Glutamatergic neuron (in vitro differentiated cells): ENCODE measurements at regions not wholly inside any gene's neighbourhood (a gene's known extent, or its start where the extent isn't known, plus 50 kb on each side); places are given as distances from the start of the nearest gene placed in this dataset.

Experiments
- DNase-seq: peaks from one replicate; pipeline ENCODE4 v3.0.0; 2022
- H3K27ac Mint-ChIP-seq: one replicate; pipeline ENCODE4 v1.8.0; 2020; ENCODE audit warnings: mild to moderate bottlenecking, mixed read lengths, inconsistent platforms; ENCODE audit not compliant: unreplicated experiment
- H3K27me3 Mint-ChIP-seq: one replicate; pipeline ENCODE4 v1.8.0; 2020; ENCODE audit warnings: mild to moderate bottlenecking, moderate library complexity, mixed read lengths, inconsistent platforms; ENCODE audit not compliant: unreplicated experiment
- H3K36me3 Mint-ChIP-seq: one replicate; pipeline ENCODE4 v1.8.0; 2020; ENCODE audit warnings: mild to moderate bottlenecking, mixed read lengths, inconsistent platforms; ENCODE audit not compliant: unreplicated experiment
- H3K4me1 Mint-ChIP-seq: one replicate; pipeline ENCODE4 v1.8.0; 2020; ENCODE audit warnings: mild to moderate bottlenecking, low read depth, mixed read lengths, inconsistent platforms; ENCODE audit not compliant: unreplicated experiment
- H3K4me3 Mint-ChIP-seq: one replicate; pipeline ENCODE4 v1.8.0; 2020; ENCODE audit warnings: mild to moderate bottlenecking, mixed read lengths, inconsistent platforms; ENCODE audit not compliant: unreplicated experiment
- H3K9me3 Mint-ChIP-seq: one replicate; pipeline ENCODE4 v1.8.0; 2020; ENCODE audit warnings: mild to moderate bottlenecking, moderate library complexity, mixed read lengths, inconsistent platforms; ENCODE audit not compliant: unreplicated experiment
- TF ChIP-seq, protein P1 (sequence below): fragments of 200-600 bp; sonication (generic); IDR thresholded peaks from one replicate; pipeline ENCODE4 v1.5.0; 2021; ENCODE audit not compliant: partially characterized antibody, unreplicated experiment

DNA sequence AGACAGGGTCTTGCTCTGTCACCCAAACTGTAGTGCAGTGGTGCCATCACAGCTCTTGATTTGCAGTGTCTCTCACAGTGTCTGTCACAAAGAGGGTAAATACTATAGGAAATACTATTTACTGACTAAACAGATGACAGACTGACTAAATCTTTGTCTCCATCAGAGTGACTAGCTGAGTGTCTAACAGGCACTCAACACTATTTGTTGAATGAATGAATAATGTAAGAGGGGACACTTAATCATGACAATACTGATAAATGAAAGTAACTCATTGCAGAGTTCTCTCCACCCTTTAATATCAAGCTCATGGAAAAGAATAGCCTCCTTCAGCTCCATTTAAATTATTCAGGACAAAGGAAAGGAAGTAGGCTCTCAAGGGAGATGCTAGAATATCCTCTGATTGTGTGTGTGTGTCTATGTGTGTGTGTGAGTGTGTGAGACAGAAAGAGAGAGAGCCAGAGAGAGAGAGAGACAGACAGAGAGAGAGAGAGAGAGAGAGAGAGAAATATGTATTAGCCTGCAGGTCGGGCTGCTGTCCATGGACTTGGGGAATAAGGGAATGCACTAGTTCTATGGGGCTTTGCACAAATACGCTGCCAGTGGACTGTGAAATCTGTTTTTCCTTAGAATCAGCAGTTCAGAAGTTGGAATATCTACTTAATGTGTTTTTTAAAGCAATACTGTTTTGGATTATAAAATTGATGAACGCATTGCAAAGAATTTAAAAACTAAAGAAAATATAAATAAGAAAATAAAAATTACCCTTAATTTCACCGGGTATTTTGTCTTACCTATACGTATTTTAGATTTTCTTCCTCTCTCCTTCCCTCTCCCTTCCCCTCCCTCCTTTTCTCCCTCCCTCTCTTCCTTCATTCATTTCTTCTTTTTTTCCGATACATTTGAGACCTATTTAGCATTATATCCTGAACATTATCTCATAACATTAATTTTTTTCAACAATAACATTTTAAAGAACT is 132.9 kb upstream of the LRIG1 start:
- TF ChIP-seq, protein P1, sequence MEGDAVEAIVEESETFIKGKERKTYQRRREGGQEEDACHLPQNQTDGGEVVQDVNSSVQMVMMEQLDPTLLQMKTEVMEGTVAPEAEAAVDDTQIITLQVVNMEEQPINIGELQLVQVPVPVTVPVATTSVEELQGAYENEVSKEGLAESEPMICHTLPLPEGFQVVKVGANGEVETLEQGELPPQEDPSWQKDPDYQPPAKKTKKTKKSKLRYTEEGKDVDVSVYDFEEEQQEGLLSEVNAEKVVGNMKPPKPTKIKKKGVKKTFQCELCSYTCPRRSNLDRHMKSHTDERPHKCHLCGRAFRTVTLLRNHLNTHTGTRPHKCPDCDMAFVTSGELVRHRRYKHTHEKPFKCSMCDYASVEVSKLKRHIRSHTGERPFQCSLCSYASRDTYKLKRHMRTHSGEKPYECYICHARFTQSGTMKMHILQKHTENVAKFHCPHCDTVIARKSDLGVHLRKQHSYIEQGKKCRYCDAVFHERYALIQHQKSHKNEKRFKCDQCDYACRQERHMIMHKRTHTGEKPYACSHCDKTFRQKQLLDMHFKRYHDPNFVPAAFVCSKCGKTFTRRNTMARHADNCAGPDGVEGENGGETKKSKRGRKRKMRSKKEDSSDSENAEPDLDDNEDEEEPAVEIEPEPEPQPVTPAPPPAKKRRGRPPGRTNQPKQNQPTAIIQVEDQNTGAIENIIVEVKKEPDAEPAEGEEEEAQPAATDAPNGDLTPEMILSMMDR, result no peak
- H3K36me3 Mint-ChIP-seq, result no peaks in the 10 kb centered on the region
- no peak overlapping the region for H3K4me3 Mint-ChIP-seq
- peaks cover 2% of the 10 kb centered on the region for H3K27me3 Mint-ChIP-seq
- no peak for DNase-seq
- H3K4me1 Mint-ChIP-seq, result peaks cover 8% of the 10 kb centered on the region
- peaks cover 2% of the 10 kb centered on the region for H3K9me3 Mint-ChIP-seq
- peak overlapping the region; percentile 54 for H3K27ac Mint-ChIP-seq

DNA sequence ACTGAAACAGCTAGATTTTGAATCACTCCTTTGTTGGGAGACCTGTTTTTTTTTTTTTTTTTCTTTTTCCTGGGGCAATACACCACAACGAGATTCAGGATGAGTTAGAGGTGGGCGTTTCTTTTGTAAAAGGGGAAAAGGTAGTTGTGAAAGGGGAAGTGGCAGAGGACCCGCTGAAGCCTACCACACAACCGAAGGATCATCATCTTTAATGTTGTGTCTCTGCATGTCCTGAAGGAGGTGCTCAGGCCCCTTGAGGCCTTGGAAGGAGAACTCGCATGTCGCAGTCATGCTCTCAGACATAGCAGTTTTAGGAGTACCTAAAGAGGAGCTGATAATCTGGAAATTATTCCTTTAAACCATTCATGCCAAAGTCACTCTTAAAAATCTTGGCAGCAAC is 137.9 kb upstream of the LRIG1 start:
- no peak overlapping the region for H3K27ac Mint-ChIP-seq
- TF ChIP-seq, protein P1, result no peak
- H3K36me3 Mint-ChIP-seq, result no peaks in the 10 kb centered on the region
- H3K4me3 Mint-ChIP-seq, result no peak overlapping the region
- peaks cover 2% of the 10 kb centered on the region for H3K4me1 Mint-ChIP-seq
- no peak for DNase-seq
- peaks cover 2% of the 10 kb centered on the region for H3K27me3 Mint-ChIP-seq
- peaks cover under 1% of the 10 kb centered on the region for H3K9me3 Mint-ChIP-seq

DNA sequence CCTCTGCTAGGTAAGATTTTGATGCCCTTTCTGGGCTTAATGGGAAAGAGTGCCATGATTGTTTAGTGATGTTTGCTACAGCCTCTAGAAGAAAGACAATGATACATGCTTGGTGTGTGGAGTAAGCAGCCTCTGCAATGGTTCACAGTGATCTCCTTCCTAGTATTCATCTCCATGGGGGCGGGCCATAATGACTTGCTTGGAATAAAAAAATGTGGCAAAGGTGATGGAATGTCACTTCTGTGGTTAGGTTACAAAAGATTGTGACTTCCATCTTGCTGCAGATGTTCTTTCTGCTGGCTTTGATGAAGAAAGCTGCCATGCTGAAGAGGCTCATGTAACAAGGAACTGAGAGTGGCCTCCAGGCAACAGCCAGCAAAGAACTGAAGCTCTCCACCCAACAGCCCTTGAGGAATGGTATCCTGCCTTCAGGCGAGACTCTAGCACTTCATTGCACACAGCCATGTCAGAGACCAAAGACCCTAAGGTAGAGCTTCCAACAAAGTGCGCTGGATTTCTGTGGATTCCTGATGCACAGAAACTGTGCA is 139.1 kb upstream of the LRIG1 start:
- H3K27ac Mint-ChIP-seq, result no peak overlapping the region
- TF ChIP-seq, protein P1, result no peak
- H3K9me3 Mint-ChIP-seq, result no peaks in the 10 kb centered on the region
- DNase-seq, result no peak
- H3K27me3 Mint-ChIP-seq, result peaks cover 2% of the 10 kb centered on the region
- no peaks in the 10 kb centered on the region for H3K4me1 Mint-ChIP-seq
- no peaks in the 10 kb centered on the region for H3K36me3 Mint-ChIP-seq
- no peak overlapping the region for H3K4me3 Mint-ChIP-seq

DNA sequence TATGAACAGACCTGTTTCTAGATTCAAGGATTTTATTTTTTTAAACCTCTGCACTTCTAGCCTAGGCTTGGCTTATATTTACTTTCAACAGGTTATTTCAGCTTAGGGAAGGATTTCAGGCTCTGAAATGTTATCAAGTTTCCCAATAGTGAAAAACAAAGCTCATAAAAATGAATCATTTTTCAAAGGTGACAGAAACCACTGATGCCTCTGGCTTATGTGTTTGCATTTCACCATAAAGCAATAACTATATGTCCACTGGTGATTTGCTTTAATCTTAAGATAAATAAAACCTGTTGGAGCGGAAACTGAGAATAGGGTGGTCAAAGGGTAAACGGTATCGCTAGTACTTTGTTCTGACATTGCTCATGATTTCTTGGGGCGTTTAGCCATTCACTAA is 141.2 kb upstream of the LRIG1 start:
- TF ChIP-seq, protein P1, result no peak
- H3K9me3 Mint-ChIP-seq, result no peaks in the 10 kb centered on the region
- DNase-seq, result no peak
- no peak overlapping the region for H3K4me3 Mint-ChIP-seq
- H3K36me3 Mint-ChIP-seq, result no peaks in the 10 kb centered on the region
- H3K27ac Mint-ChIP-seq, result no peak overlapping the region
- no peaks in the 10 kb centered on the region for H3K27me3 Mint-ChIP-seq
- H3K4me1 Mint-ChIP-seq, result no peaks in the 10 kb centered on the region

DNA sequence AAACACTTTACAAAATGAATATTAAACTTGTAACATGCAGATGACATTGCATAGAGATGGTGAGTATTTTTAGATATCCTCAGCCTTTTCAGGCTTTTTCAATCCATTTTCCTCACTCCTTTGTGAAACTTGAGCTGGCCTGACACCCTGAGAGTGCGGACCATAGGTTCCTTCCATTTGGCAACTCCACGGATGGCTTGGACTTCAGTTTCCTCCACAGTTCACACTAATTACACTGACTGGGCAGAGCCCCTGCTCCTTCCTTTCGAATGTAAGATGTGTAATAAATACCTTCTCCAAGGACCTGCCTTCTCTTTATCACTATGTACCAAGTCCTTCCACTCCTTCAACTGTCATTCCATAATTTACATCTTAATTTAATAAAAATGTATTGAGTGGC is 141.7 kb upstream of the LRIG1 start:
- Mint-ChIP-seq H3K27me3 (no peaks in the 10 kb centered on the region), H3K9me3 (no peaks in the 10 kb centered on the region), H3K27ac (no peak overlapping the region), H3K4me1 (no peaks in the 10 kb centered on the region), H3K36me3 (no peaks in the 10 kb centered on the region), H3K4me3 (no peak overlapping the region)
- TF ChIP-seq, protein P1, result no peak
- no peak for DNase-seq
